H1 (cell line): ENCODE measurements at regions not wholly inside any gene's neighbourhood (a gene's known extent, or its start where the extent isn't known, plus 50 kb on each side); places are given as distances from the start of the nearest gene placed in this dataset.

Experiments
- ASH2L ChIP-seq: fragments of 200-600, 300-600 bp; sonication (generic); IDR thresholded peaks from one replicate; pipeline ENCODE4 v1.7.1; 2017; ENCODE audit warnings: low read length
- CHD2 ChIP-seq: IDR thresholded peaks from 2 replicates; pipeline ENCODE4 v1.6.1; 2012; ENCODE audit warnings: low read length, improper control_type of control experiment
- EZH2 ChIP-seq: fragments of 200-600 bp; sonication (generic); IDR thresholded peaks from 2 replicates; pipeline ENCODE4 v1.7.1; 2012; ENCODE audit warnings: low read depth, mild to moderate bottlenecking, moderate library complexity, low read length, inconsistent platforms; ENCODE audit not compliant: severe bottlenecking
- GABPA ChIP-seq: IDR thresholded peaks from 2 replicates; pipeline ENCODE4 v1.6.1; 2011; ENCODE audit warnings: mild to moderate bottlenecking, low read length, moderate library complexity, borderline replicate concordance; ENCODE audit not compliant: insufficient read depth
- MAX ChIP-seq: IDR thresholded peaks from 2 replicates; pipeline ENCODE4 v1.6.1; 2012; ENCODE audit warnings: inconsistent platforms
- POLR2A ChIP-seq, 2 experiments: IDR thresholded peaks; 1 replicate in 1 of 2; 2 replicates in 1 of 2; pipeline ENCODE4 v1.6.1; 2011; ENCODE audit warnings: low read depth in 2 of 2, low read length in 2 of 2, mild to moderate bottlenecking in 2 of 2; ENCODE audit errors: control extremely low read depth in 1 of 2
- POLR2AphosphoS5 ChIP-seq: IDR thresholded peaks from 2 replicates; pipeline ENCODE4 v1.6.1; 2011; ENCODE audit warnings: low read depth, low read length
- SP1 ChIP-seq: IDR thresholded peaks from 2 replicates; pipeline ENCODE4 v1.6.1; 2011; ENCODE audit warnings: low read depth, low read length
- ZNF274 ChIP-seq: IDR thresholded peaks from 2 replicates; pipeline ENCODE4 v1.7.0; 2012; ENCODE audit warnings: low read length, borderline replicate concordance; ENCODE audit errors: extremely low read depth
- TF ChIP-seq, protein P1 (sequence below): IDR thresholded peaks from 2 replicates; pipeline ENCODE4 v1.6.1; 2011; ENCODE audit warnings: low read depth, mild to moderate bottlenecking, low read length; ENCODE audit not compliant: insufficient read depth
- TF ChIP-seq, protein P2 (sequence below), 3 experiments: IDR thresholded peaks; 1 replicate in 2 of 3; 2 replicates in 1 of 3; pipeline versions ENCODE4 v1.5.1 to v1.6.1; 2011; ENCODE audit warnings: low read length in 3 of 3, mild to moderate bottlenecking in 3 of 3, inconsistent platforms in 2 of 3, low read depth in 1 of 3, moderate library complexity in 1 of 3; ENCODE audit not compliant: insufficient read depth in 1 of 3; ENCODE audit errors: control extremely low read depth in 1 of 3
- TF ChIP-seq, protein P3 (sequence below): IDR thresholded peaks from 2 replicates; pipeline ENCODE4 v1.6.1; 2011; ENCODE audit warnings: low read length, improper control_type of control experiment

- TF ChIP-seq POLR2AphosphoS5 = no peak
- no peak for TF ChIP-seq GABPA
- TF ChIP-seq, protein P1, sequence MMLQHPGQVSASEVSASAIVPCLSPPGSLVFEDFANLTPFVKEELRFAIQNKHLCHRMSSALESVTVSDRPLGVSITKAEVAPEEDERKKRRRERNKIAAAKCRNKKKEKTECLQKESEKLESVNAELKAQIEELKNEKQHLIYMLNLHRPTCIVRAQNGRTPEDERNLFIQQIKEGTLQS = no peak
- TF ChIP-seq CHD2 = no peak
- TF ChIP-seq, protein P2, sequence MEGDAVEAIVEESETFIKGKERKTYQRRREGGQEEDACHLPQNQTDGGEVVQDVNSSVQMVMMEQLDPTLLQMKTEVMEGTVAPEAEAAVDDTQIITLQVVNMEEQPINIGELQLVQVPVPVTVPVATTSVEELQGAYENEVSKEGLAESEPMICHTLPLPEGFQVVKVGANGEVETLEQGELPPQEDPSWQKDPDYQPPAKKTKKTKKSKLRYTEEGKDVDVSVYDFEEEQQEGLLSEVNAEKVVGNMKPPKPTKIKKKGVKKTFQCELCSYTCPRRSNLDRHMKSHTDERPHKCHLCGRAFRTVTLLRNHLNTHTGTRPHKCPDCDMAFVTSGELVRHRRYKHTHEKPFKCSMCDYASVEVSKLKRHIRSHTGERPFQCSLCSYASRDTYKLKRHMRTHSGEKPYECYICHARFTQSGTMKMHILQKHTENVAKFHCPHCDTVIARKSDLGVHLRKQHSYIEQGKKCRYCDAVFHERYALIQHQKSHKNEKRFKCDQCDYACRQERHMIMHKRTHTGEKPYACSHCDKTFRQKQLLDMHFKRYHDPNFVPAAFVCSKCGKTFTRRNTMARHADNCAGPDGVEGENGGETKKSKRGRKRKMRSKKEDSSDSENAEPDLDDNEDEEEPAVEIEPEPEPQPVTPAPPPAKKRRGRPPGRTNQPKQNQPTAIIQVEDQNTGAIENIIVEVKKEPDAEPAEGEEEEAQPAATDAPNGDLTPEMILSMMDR (IDR thresholded peaks at IDR 0.05; ENCODE audit: control extremely low read depth in 1 of 3, insufficient read depth in 1 of 3, low read depth in 1 of 3, low read length in 3 of 3) = no peak
- TF ChIP-seq ASH2L = no peak
- TF ChIP-seq SP1 = no peak
- TF ChIP-seq, protein P3, sequence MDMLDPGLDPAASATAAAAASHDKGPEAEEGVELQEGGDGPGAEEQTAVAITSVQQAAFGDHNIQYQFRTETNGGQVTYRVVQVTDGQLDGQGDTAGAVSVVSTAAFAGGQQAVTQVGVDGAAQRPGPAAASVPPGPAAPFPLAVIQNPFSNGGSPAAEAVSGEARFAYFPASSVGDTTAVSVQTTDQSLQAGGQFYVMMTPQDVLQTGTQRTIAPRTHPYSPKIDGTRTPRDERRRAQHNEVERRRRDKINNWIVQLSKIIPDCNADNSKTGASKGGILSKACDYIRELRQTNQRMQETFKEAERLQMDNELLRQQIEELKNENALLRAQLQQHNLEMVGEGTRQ = no peak
- TF ChIP-seq EZH2 = no peak
- TF ChIP-seq ZNF274 = no peak
- TF ChIP-seq MAX = no peak
- TF ChIP-seq POLR2A (IDR thresholded peaks at IDR 0.05; ENCODE audit: control extremely low read depth in 1 of 2, low read depth in 2 of 2, low read length in 2 of 2) = no peak
These were observed 307.6 kb upstream of the FBXO33 start for GRCh38 chr14:39739796-39740195.
